HepG2 (cell line): ENCODE measurements at regions not wholly inside any gene's neighbourhood (a gene's known extent, or its start where the extent isn't known, plus 50 kb on each side); places are given as distances from the start of the nearest gene placed in this dataset.

Experiments used
- CHD4 ChIP-seq: fragments of 200-600 bp; sonication (generic); IDR thresholded peaks from 2 replicates; pipeline ENCODE4 v1.7.0; 2017; ENCODE audit warnings: mild to moderate bottlenecking, low read length, borderline replicate concordance
- HMGXB4 ChIP-seq, 2 experiments: sonication (generic) in 1 of 2; formaldehyde crosslinking in 1 of 2; IDR thresholded peaks; 2 replicates each; pipeline versions ENCODE4 v1.4.0 to v1.6.1; 2018 to 2020; ENCODE audit warnings: missing genetic modification reagents in 2 of 2, borderline replicate concordance in 1 of 2, low read depth in 1 of 2, mild to moderate bottlenecking in 1 of 2, missing biosample characterization in 1 of 2
- JUNB ChIP-seq: sonication (generic); formaldehyde crosslinking; IDR thresholded peaks from 2 replicates; pipeline ENCODE4 v1.8.0; 2022; ENCODE audit warnings: missing genetic modification reagents, mild to moderate bottlenecking, borderline replicate concordance
- KDM2A ChIP-seq: sonication (generic); formaldehyde crosslinking; IDR thresholded peaks from 2 replicates; pipeline ENCODE4 v1.4.0; 2020; ENCODE audit warnings: low read depth, missing genetic modification reagents, borderline replicate concordance
- PLRG1 ChIP-seq: fragments of 450-650 bp; conservative IDR thresholded peaks from 2 replicates; pipeline ENCODE4 v1.6.1; 2016
- REPIN1 ChIP-seq: sonication (generic); formaldehyde crosslinking; IDR thresholded peaks from 2 replicates; pipeline ENCODE4 v1.8.0; 2022; ENCODE audit warnings: missing genetic modification reagents, low read depth, mild to moderate bottlenecking, borderline replicate concordance
- ZBED4 ChIP-seq: sonication (generic); formaldehyde crosslinking; IDR thresholded peaks from 2 replicates; pipeline ENCODE4 v1.4.0; 2020; ENCODE audit warnings: missing genetic modification reagents, borderline replicate concordance
- ZFYVE20 ChIP-seq: sonication (generic); formaldehyde crosslinking; IDR thresholded peaks from 2 replicates; pipeline ENCODE4 v1.8.0; 2023; ENCODE audit warnings: low read depth, mild to moderate bottlenecking, moderate library complexity, missing genetic modification reagents, borderline replicate concordance
- ZGPAT ChIP-seq: IDR thresholded peaks from 2 replicates; pipeline ENCODE4 v1.6.1; 2016; ENCODE audit warnings: mild to moderate bottlenecking
- ZIK1 ChIP-seq: sonication (generic); formaldehyde crosslinking; IDR thresholded peaks from 2 replicates; pipeline ENCODE4 v1.5.0; 2020; ENCODE audit warnings: mild to moderate bottlenecking, low read depth, missing genetic modification reagents, borderline replicate concordance
- ZNF12 ChIP-seq: sonication (generic); formaldehyde crosslinking; IDR thresholded peaks from 2 replicates; pipeline ENCODE4 v1.5.0; 2020; ENCODE audit warnings: missing genetic modification reagents
- ZNF496 ChIP-seq: sonication (generic); formaldehyde crosslinking; IDR thresholded peaks from 2 replicates; pipeline ENCODE4 v1.8.1; 2023; ENCODE audit warnings: mild to moderate bottlenecking, moderate library complexity, missing genetic modification reagents; ENCODE audit not compliant: insufficient replicate concordance
- ZNF512 ChIP-seq: sonication (generic); formaldehyde crosslinking; IDR thresholded peaks from 2 replicates; pipeline ENCODE4 v1.4.0; 2020; ENCODE audit warnings: mild to moderate bottlenecking, missing genetic modification reagents
- ZNF570 ChIP-seq: sonication (generic); formaldehyde crosslinking; IDR thresholded peaks from 2 replicates; pipeline ENCODE4 v1.4.0; 2020; ENCODE audit warnings: mild to moderate bottlenecking, missing genetic modification reagents, borderline replicate concordance
- ZNF687 ChIP-seq: sonication (generic); formaldehyde crosslinking; IDR thresholded peaks from 2 replicates; pipeline ENCODE4 v1.5.1; 2020; ENCODE audit warnings: mild to moderate bottlenecking, missing genetic modification reagents, moderate library complexity

- no peak for TF ChIP-seq ZBED4 (CRISPR knock-in tag)
- TF ChIP-seq ZIK1, result no peak
- TF ChIP-seq ZNF687, result peak; percentile 43
- no peak for TF ChIP-seq ZNF496 (CRISPR knock-in tag)
- no peak for TF ChIP-seq CHD4
- no peak for TF ChIP-seq JUNB
- TF ChIP-seq ZNF12, result no peak
- no peak for TF ChIP-seq ZFYVE20 (CRISPR knock-in tag)
- TF ChIP-seq ZGPAT (CRISPR knock-in tag), result 0 out of 2 replicates have a peak, but pooled peaks have one; percentile 27
- TF ChIP-seq REPIN1 (CRISPR knock-in tag), result no peak
- TF ChIP-seq ZNF570 (CRISPR knock-in tag), result no peak
- no peak for TF ChIP-seq ZNF512 (CRISPR knock-in tag)
- peak; percentile 54; the same call in 1 of the 2 replicates for TF ChIP-seq KDM2A (CRISPR knock-in tag)
- TF ChIP-seq HMGXB4 (CRISPR knock-in tag; IDR thresholded peaks at IDR 0.05; ENCODE audit: borderline replicate concordance in 1 of 2, low read depth in 1 of 2), result peak in 1 of 2 experiments; percentile 37; a peak in 1 of 4 replicates
- no peak for TF ChIP-seq PLRG1
Observed at GRCh38 chr7:131945313-131945911, 389.0 kb upstream of the PODXL start (continued).
